ENCODE measurements at regions not wholly inside any gene's neighbourhood (a gene's known extent, or its start where the extent isn't known, plus 50 kb on each side); places are given as distances from the start of the nearest gene placed in this dataset.
"Not testable (repeated sequence)": the region's sequence is repeated elsewhere in the genome, so short reads cannot be mapped to it uniquely, and the experiment has no call there.

- Histone ChIP-seq H3K9me3 (ENCODE audit: control insufficient read depth in 2 of 2, low read length in 2 of 2) (peaks cover 0 to 3% of the 10 kb centered on the region in 2 donors), H3K36me3 (ENCODE audit: control insufficient read depth in 2 of 2, insufficient read depth in 2 of 2, low read length in 2 of 2) (no peaks in the 10 kb centered on the region), H3K27ac (ENCODE audit: low read length) (no peak overlapping the region), H3K9ac (ENCODE audit: low read length in 2 of 2) (no peak overlapping the region), H3K27me3 (ENCODE audit: control insufficient read depth in 1 of 2, insufficient read depth in 2 of 2, low read length in 2 of 2) (no peaks in the 10 kb centered on the region), H3K4me3 (ENCODE audit: low read length in 2 of 2) (no peak overlapping the region), H3K4me1 (ENCODE audit: control insufficient read depth, insufficient read depth, low read length) (no peaks in the 10 kb centered on the region)
These were observed 1455.7 kb upstream of the CELF2 start for GRCh38 chr10:9561821-9562505.

GRCh38 chr10:9577746-9578145 lies 1439.9 kb upstream of the CELF2 start:
- no peak overlapping the region for H3K9ac ChIP-seq (ENCODE audit: low read length in 2 of 2)
- H3K9me3 ChIP-seq (ENCODE audit: control insufficient read depth in 2 of 2, low read length in 2 of 2) = no peaks in the 10 kb centered on the region
- H3K27ac ChIP-seq (ENCODE audit: low read length) = no peak overlapping the region
- no peaks in the 10 kb centered on the region for H3K4me1 ChIP-seq (ENCODE audit: control insufficient read depth, insufficient read depth, low read length)
- no peak overlapping the region for H3K4me3 ChIP-seq (ENCODE audit: low read length in 2 of 2)
- H3K27me3 ChIP-seq (ENCODE audit: control insufficient read depth in 1 of 2, insufficient read depth in 2 of 2, low read length in 2 of 2) = no peaks in the 10 kb centered on the region
- no peaks in the 10 kb centered on the region for H3K36me3 ChIP-seq (ENCODE audit: control insufficient read depth in 2 of 2, insufficient read depth in 2 of 2, low read length in 2 of 2)

GRCh38 chr10:9579110-9579705 lies 1438.5 kb upstream of the CELF2 start:
- no peaks in the 10 kb centered on the region for H3K27me3 ChIP-seq (ENCODE audit: control insufficient read depth in 1 of 2, insufficient read depth in 2 of 2, low read length in 2 of 2)
- H3K36me3 ChIP-seq (ENCODE audit: control insufficient read depth in 2 of 2, insufficient read depth in 2 of 2, low read length in 2 of 2) = no peaks in the 10 kb centered on the region
- H3K27ac ChIP-seq (ENCODE audit: low read length) = no peak overlapping the region
- H3K4me3 ChIP-seq (ENCODE audit: low read length in 2 of 2) = no peak overlapping the region
- H3K4me1 ChIP-seq (ENCODE audit: control insufficient read depth, insufficient read depth, low read length) = no peaks in the 10 kb centered on the region
- no peak overlapping the region for H3K9ac ChIP-seq (ENCODE audit: low read length in 2 of 2)
- H3K9me3 ChIP-seq (ENCODE audit: control insufficient read depth in 2 of 2, low read length in 2 of 2) = no peaks in the 10 kb centered on the region

GRCh38 chr10:9582803-9583202 lies 1434.9 kb upstream of the CELF2 start:
- not testable (repeated sequence) for H3K36me3 ChIP-seq (ENCODE audit: control insufficient read depth in 2 of 2, insufficient read depth in 2 of 2, low read length in 2 of 2); H3K4me1 ChIP-seq (ENCODE audit: control insufficient read depth, insufficient read depth, low read length); H3K9ac ChIP-seq (ENCODE audit: low read length in 2 of 2); H3K27me3 ChIP-seq (ENCODE audit: control insufficient read depth in 1 of 2, insufficient read depth in 2 of 2, low read length in 2 of 2); H3K27ac ChIP-seq (ENCODE audit: low read length); H3K9me3 ChIP-seq (ENCODE audit: control insufficient read depth in 2 of 2, low read length in 2 of 2); H3K4me3 ChIP-seq (ENCODE audit: low read length in 2 of 2)

GRCh38 chr10:9596368-9596920 lies 1421.2 kb upstream of the CELF2 start:
- no peaks in the 10 kb centered on the region for H3K36me3 ChIP-seq (ENCODE audit: control insufficient read depth in 2 of 2, insufficient read depth in 2 of 2, low read length in 2 of 2)
- no peaks in the 10 kb centered on the region for H3K27me3 ChIP-seq (ENCODE audit: control insufficient read depth in 1 of 2, insufficient read depth in 2 of 2, low read length in 2 of 2)
- H3K27ac ChIP-seq (ENCODE audit: low read length) = no peak overlapping the region
- H3K4me1 ChIP-seq (ENCODE audit: control insufficient read depth, insufficient read depth, low read length) = no peaks in the 10 kb centered on the region
- H3K9ac ChIP-seq (ENCODE audit: low read length in 2 of 2) = no peak overlapping the region
- no peaks in the 10 kb centered on the region for H3K9me3 ChIP-seq (ENCODE audit: control insufficient read depth in 2 of 2, low read length in 2 of 2)
- peak overlapping the region; percentile 16 to 58 for H3K4me3 ChIP-seq (ENCODE audit: low read length in 2 of 2)

- Histone ChIP-seq H3K4me3 (ENCODE audit: low read length in 2 of 2) (no peak overlapping the region), H3K9me3 (ENCODE audit: control insufficient read depth in 2 of 2, low read length in 2 of 2) (no peaks in the 10 kb centered on the region), H3K27me3 (ENCODE audit: control insufficient read depth in 1 of 2, insufficient read depth in 2 of 2, low read length in 2 of 2) (no peaks in the 10 kb centered on the region), H3K36me3 (ENCODE audit: control insufficient read depth in 2 of 2, insufficient read depth in 2 of 2, low read length in 2 of 2) (no peaks in the 10 kb centered on the region), H3K4me1 (ENCODE audit: control insufficient read depth, insufficient read depth, low read length) (no peaks in the 10 kb centered on the region), H3K9ac (ENCODE audit: low read length in 2 of 2) (no peak overlapping the region), H3K27ac (ENCODE audit: low read length) (no peak overlapping the region)
These were observed 1414.7 kb upstream of the CELF2 start for GRCh38 chr10:9602998-9603397.

GRCh38 chr10:9603972-9604371 lies 1413.7 kb upstream of the CELF2 start:
- no peaks in the 10 kb centered on the region for H3K4me1 ChIP-seq (ENCODE audit: control insufficient read depth, insufficient read depth, low read length)
- H3K9me3 ChIP-seq (ENCODE audit: control insufficient read depth in 2 of 2, low read length in 2 of 2) = no peaks in the 10 kb centered on the region
- H3K4me3 ChIP-seq (ENCODE audit: low read length in 2 of 2) = no peak overlapping the region
- H3K36me3 ChIP-seq (ENCODE audit: control insufficient read depth in 2 of 2, insufficient read depth in 2 of 2, low read length in 2 of 2) = no peaks in the 10 kb centered on the region
- H3K27me3 ChIP-seq (ENCODE audit: control insufficient read depth in 1 of 2, insufficient read depth in 2 of 2, low read length in 2 of 2) = no peaks in the 10 kb centered on the region
- H3K27ac ChIP-seq (ENCODE audit: low read length) = no peak overlapping the region
- H3K9ac ChIP-seq (ENCODE audit: low read length in 2 of 2) = no peak overlapping the region

- no peak overlapping the region for H3K27ac ChIP-seq (ENCODE audit: low read length)
- no peaks in the 10 kb centered on the region for H3K9me3 ChIP-seq (ENCODE audit: control insufficient read depth in 2 of 2, low read length in 2 of 2)
- no peak overlapping the region for H3K9ac ChIP-seq (ENCODE audit: low read length in 2 of 2)
- H3K27me3 ChIP-seq (ENCODE audit: control insufficient read depth in 1 of 2, insufficient read depth in 2 of 2, low read length in 2 of 2) = no peaks in the 10 kb centered on the region
- H3K4me1 ChIP-seq (ENCODE audit: control insufficient read depth, insufficient read depth, low read length) = no peaks in the 10 kb centered on the region
- H3K36me3 ChIP-seq (ENCODE audit: control insufficient read depth in 2 of 2, insufficient read depth in 2 of 2, low read length in 2 of 2) = no peaks in the 10 kb centered on the region
- H3K4me3 ChIP-seq (ENCODE audit: low read length in 2 of 2) = no peak overlapping the region
These were observed 1412.4 kb upstream of the CELF2 start for GRCh38 chr10:9605231-9605630.

GRCh38 chr10:9608602-9609001 lies 1409.1 kb upstream of the CELF2 start:
- Histone ChIP-seq H3K4me1 (ENCODE audit: control insufficient read depth, insufficient read depth, low read length) (no peaks in the 10 kb centered on the region), H3K27ac (ENCODE audit: low read length) (no peak overlapping the region), H3K9me3 (ENCODE audit: control insufficient read depth in 2 of 2, low read length in 2 of 2) (no peaks in the 10 kb centered on the region), H3K36me3 (ENCODE audit: control insufficient read depth in 2 of 2, insufficient read depth in 2 of 2, low read length in 2 of 2) (no peaks in the 10 kb centered on the region), H3K27me3 (ENCODE audit: control insufficient read depth in 1 of 2, insufficient read depth in 2 of 2, low read length in 2 of 2) (no peaks in the 10 kb centered on the region), H3K4me3 (ENCODE audit: low read length in 2 of 2) (no peak overlapping the region), H3K9ac (ENCODE audit: low read length in 2 of 2) (no peak overlapping the region)

- Histone ChIP-seq H3K4me1 (ENCODE audit: control insufficient read depth, insufficient read depth, low read length) (no peaks in the 10 kb centered on the region), H3K4me3 (ENCODE audit: low read length in 2 of 2) (no peak overlapping the region), H3K9ac (ENCODE audit: low read length in 2 of 2) (no peak overlapping the region), H3K27ac (ENCODE audit: low read length) (no peak overlapping the region), H3K27me3 (ENCODE audit: control insufficient read depth in 1 of 2, insufficient read depth in 2 of 2, low read length in 2 of 2) (no peaks in the 10 kb centered on the region), H3K36me3 (ENCODE audit: control insufficient read depth in 2 of 2, insufficient read depth in 2 of 2, low read length in 2 of 2) (no peaks in the 10 kb centered on the region), H3K9me3 (ENCODE audit: control insufficient read depth in 2 of 2, low read length in 2 of 2) (no peaks in the 10 kb centered on the region)
These were observed 1404.2 kb upstream of the CELF2 start for GRCh38 chr10:9613338-9614075.

GRCh38 chr10:9615189-9615588 lies 1402.5 kb upstream of the CELF2 start:
- Histone ChIP-seq H3K36me3 (ENCODE audit: control insufficient read depth in 2 of 2, insufficient read depth in 2 of 2, low read length in 2 of 2) (no peaks in the 10 kb centered on the region), H3K4me3 (ENCODE audit: low read length in 2 of 2) (no peak overlapping the region), H3K27ac (ENCODE audit: low read length) (no peak overlapping the region), H3K9ac (ENCODE audit: low read length in 2 of 2) (no peak overlapping the region), H3K4me1 (ENCODE audit: control insufficient read depth, insufficient read depth, low read length) (no peaks in the 10 kb centered on the region), H3K27me3 (ENCODE audit: control insufficient read depth in 1 of 2, insufficient read depth in 2 of 2, low read length in 2 of 2) (no peaks in the 10 kb centered on the region), H3K9me3 (ENCODE audit: control insufficient read depth in 2 of 2, low read length in 2 of 2) (no peaks in the 10 kb centered on the region)
